ENCODE measurements at regions not wholly inside any gene's neighbourhood (a gene's known extent, or its start where the extent isn't known, plus 50 kb on each side); places are given as distances from the start of the nearest gene placed in this dataset.

- Histone ChIP-seq H3K27ac (no peak overlapping the region), H3K4me3 (no peak overlapping the region), H3K36me3 (no peaks in the 10 kb centered on the region), H4K20me1 (ENCODE audit: low read depth) (no peaks in the 10 kb centered on the region), H3K27me3 (no peaks in the 10 kb centered on the region), H3K9ac (no peak overlapping the region), H3K4me1 (no peaks in the 10 kb centered on the region), H3K9me3 (ENCODE audit: low read depth) (no peaks in the 10 kb centered on the region), H3F3A (ENCODE audit: low read depth) (no peaks in the 10 kb centered on the region), H3K79me2 (ENCODE audit: low read depth) (no peaks in the 10 kb centered on the region), H2AFZ (replicated peaks) (no peak overlapping the region), H3K4me2 (no peak overlapping the region)
- Mint-ChIP-seq H3K4me3 (no peak overlapping the region), H3K4me1 (peaks cover 6% of the 10 kb centered on the region), H3K27ac (no peak overlapping the region), H3K9me3 (no peaks in the 10 kb centered on the region), H3K27me3 (ENCODE audit: insufficient read depth, low read depth) (no peaks in the 10 kb centered on the region), H3K36me3 (no peaks in the 10 kb centered on the region)
- no peak for TF ChIP-seq EZH2 (IDR thresholded peaks at IDR 0.05)
- TF ChIP-seq, protein P1, sequence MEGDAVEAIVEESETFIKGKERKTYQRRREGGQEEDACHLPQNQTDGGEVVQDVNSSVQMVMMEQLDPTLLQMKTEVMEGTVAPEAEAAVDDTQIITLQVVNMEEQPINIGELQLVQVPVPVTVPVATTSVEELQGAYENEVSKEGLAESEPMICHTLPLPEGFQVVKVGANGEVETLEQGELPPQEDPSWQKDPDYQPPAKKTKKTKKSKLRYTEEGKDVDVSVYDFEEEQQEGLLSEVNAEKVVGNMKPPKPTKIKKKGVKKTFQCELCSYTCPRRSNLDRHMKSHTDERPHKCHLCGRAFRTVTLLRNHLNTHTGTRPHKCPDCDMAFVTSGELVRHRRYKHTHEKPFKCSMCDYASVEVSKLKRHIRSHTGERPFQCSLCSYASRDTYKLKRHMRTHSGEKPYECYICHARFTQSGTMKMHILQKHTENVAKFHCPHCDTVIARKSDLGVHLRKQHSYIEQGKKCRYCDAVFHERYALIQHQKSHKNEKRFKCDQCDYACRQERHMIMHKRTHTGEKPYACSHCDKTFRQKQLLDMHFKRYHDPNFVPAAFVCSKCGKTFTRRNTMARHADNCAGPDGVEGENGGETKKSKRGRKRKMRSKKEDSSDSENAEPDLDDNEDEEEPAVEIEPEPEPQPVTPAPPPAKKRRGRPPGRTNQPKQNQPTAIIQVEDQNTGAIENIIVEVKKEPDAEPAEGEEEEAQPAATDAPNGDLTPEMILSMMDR (IDR thresholded peaks at IDR 0.05): no peak
- no peak for TF ChIP-seq EZH2phosphoT487 (IDR thresholded peaks at IDR 0.05)
- no peak for DNase-seq (ENCODE audit: low spot score)
Measured at GRCh38 chr3:106290304-106290997, 421.6 kb upstream of the CBLB start.

- Histone ChIP-seq H3K9ac (no peak overlapping the region), H3K79me2 (ENCODE audit: low read depth) (no peaks in the 10 kb centered on the region)
Measured at GRCh38 chr3:106293161-106293560, 424.3 kb upstream of the CBLB start.

DNA sequence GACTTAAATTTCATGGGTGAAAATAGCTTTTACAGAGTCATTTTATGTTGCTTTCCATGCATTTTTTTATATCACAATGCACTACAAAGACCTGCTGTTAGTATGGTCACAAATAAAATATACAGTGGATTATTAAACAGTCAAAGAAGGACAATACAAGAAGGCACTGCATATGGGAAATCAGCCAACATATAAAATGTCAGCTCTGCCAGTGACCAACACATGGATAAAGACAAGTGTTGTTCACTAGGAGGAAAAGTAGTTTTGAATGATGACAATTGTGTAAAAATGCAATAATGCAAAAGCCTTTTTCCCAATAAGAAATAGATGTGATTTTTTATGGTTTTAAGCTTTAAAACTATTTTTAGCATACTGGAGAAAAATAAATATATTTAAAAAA, 425.3 kb upstream of the CBLB start:
- H3F3A ChIP-seq (ENCODE audit: low read depth): no peaks in the 10 kb centered on the region
- no peaks in the 10 kb centered on the region for H3K27me3 ChIP-seq
- no peak overlapping the region for H3K9ac ChIP-seq
- no peaks in the 10 kb centered on the region for H3K9me3 ChIP-seq (ENCODE audit: low read depth)
- Mint-ChIP-seq H3K27me3 (ENCODE audit: insufficient read depth, low read depth) (no peaks in the 10 kb centered on the region), H3K27ac (no peak overlapping the region), H3K4me3 (no peak overlapping the region), H3K36me3 (no peaks in the 10 kb centered on the region), H3K4me1 (peaks cover 2% of the 10 kb centered on the region), H3K9me3 (no peaks in the 10 kb centered on the region)
- TF ChIP-seq, protein P1 (IDR thresholded peaks at IDR 0.05): no peak
- no peak for TF ChIP-seq EZH2phosphoT487 (IDR thresholded peaks at IDR 0.05)
- no peak for TF ChIP-seq EZH2 (IDR thresholded peaks at IDR 0.05)
- H4K20me1 ChIP-seq (ENCODE audit: low read depth): no peaks in the 10 kb centered on the region
- H3K79me2 ChIP-seq (ENCODE audit: low read depth): no peaks in the 10 kb centered on the region
- no peak overlapping the region for H3K27ac ChIP-seq
- no peak overlapping the region for H3K4me2 ChIP-seq
- H3K36me3 ChIP-seq: no peaks in the 10 kb centered on the region
- no peaks in the 10 kb centered on the region for H3K4me1 ChIP-seq
- no peak for DNase-seq (ENCODE audit: low spot score)
- H3K4me3 ChIP-seq: no peak overlapping the region
- no peak overlapping the region for H2AFZ ChIP-seq (replicated peaks)

More at GRCh38 chr3:106293161-106293560, 424.3 kb upstream of the CBLB start:
- no peaks in the 10 kb centered on the region for H3K36me3 ChIP-seq
- H3F3A ChIP-seq (ENCODE audit: low read depth): no peaks in the 10 kb centered on the region
- H3K4me1 ChIP-seq: no peaks in the 10 kb centered on the region
- H4K20me1 ChIP-seq (ENCODE audit: low read depth): no peaks in the 10 kb centered on the region
- no peaks in the 10 kb centered on the region for H3K9me3 ChIP-seq (ENCODE audit: low read depth)
- TF ChIP-seq EZH2 (IDR thresholded peaks at IDR 0.05) (no peak), EZH2phosphoT487 (IDR thresholded peaks at IDR 0.05) (no peak)
- TF ChIP-seq, protein P1 (IDR thresholded peaks at IDR 0.05): no peak
- Mint-ChIP-seq H3K36me3 (no peaks in the 10 kb centered on the region), H3K9me3 (no peaks in the 10 kb centered on the region), H3K27me3 (ENCODE audit: insufficient read depth, low read depth) (no peaks in the 10 kb centered on the region), H3K4me1 (peaks cover 6% of the 10 kb centered on the region), H3K4me3 (no peak overlapping the region), H3K27ac (no peak overlapping the region)
- no peak overlapping the region for H3K4me2 ChIP-seq
- H3K27me3 ChIP-seq: no peaks in the 10 kb centered on the region
- no peak overlapping the region for H2AFZ ChIP-seq (replicated peaks)
- H3K4me3 ChIP-seq: no peak overlapping the region
- DNase-seq (ENCODE audit: low spot score): no peak
- no peak overlapping the region for H3K27ac ChIP-seq

Data from neural progenitor cell (in vitro differentiated cells).